Vagina (tissue), 2 donors: ENCODE measurements at regions not wholly inside any gene's neighbourhood (a gene's known extent, or its start where the extent isn't known, plus 50 kb on each side); places are given as distances from the start of the nearest gene placed in this dataset.

Source experiments
- DNase-seq, 2 donors: peaks; one replicate each; pipeline ENCODE4 v3.0.0-alpha.2; 2017; ENCODE audit errors: extremely low spot score in 2 of 2
- H3K27ac ChIP-seq: fragments of 200-600 bp; sonication (generic); one replicate; pipeline ENCODE4 v1.5.1; 2019
- H3K27me3 ChIP-seq: fragments of 200-600 bp; sonication (generic); one replicate; pipeline ENCODE4 v1.5.1; 2019
- H3K36me3 ChIP-seq, 2 donors: fragments of 200-600 bp; sonication (generic); one replicate each; pipeline ENCODE4 v1.5.1; 2017 to 2019
- H3K4me1 ChIP-seq: fragments of 200-600 bp; sonication (generic); one replicate; pipeline ENCODE4 v1.5.1; 2019
- H3K4me3 ChIP-seq, 2 donors: fragments of 200-600 bp; sonication (generic); 1 replicate in 1 of 2; 2 replicates in 1 of 2; pipeline ENCODE4 v1.5.1; 2016 to 2019
- H3K9me3 ChIP-seq: fragments of 200-600 bp; sonication (generic); one replicate; pipeline ENCODE4 v1.5.1; 2019
- POLR2A ChIP-seq, 2 donors: fragments of 450-650 bp; IDR thresholded peaks; one replicate each; pipeline ENCODE4 v1.6.1; 2017; ENCODE audit warnings: antibody characterized with exemption in 2 of 2, mild to moderate bottlenecking in 2 of 2, moderate library complexity in 2 of 2
- POLR2AphosphoS5 ChIP-seq, 2 donors: sonication (generic); formaldehyde crosslinking; IDR thresholded peaks; one replicate each; pipeline ENCODE4 v1.9.0; 2017; ENCODE audit warnings: antibody characterized with exemption in 2 of 2, mild to moderate bottlenecking in 2 of 2, low read depth in 1 of 2; ENCODE audit not compliant: insufficient read depth in 1 of 2
- intact Hi-C: fragments of 100-400 bp; cut with DNase I; formaldehyde crosslinking; loops from one replicate; pipeline ENCODE4 v1.15.1; 2023
- TF ChIP-seq, protein P1 (sequence below), 3 experiments: fragments of 450-650 bp in 2 of 3; fragments of 200-600 bp in 1 of 3; sonication (generic) in 1 of 3; IDR thresholded peaks; one replicate each; pipeline ENCODE4 v1.5.1; 2017 to 2019; ENCODE audit warnings: antibody characterized with exemption in 3 of 3, mild to moderate bottlenecking in 2 of 3, moderate library complexity in 2 of 3

GRCh38 chr3:177578488-177578887 is 381.2 kb upstream of the TBL1XR1 start:
- no peaks in the 10 kb centered on the region for H3K4me1 ChIP-seq
- H3K36me3 ChIP-seq, result no peaks in the 10 kb centered on the region
- DNase-seq, result no peak
- TF ChIP-seq POLR2AphosphoS5 (IDR thresholded peaks at IDR 0.05; ENCODE audit: insufficient read depth in 1 of 2, low read depth in 1 of 2) (no peak), POLR2A (IDR thresholded peaks at IDR 0.05) (no peak)
- TF ChIP-seq, protein P1, sequence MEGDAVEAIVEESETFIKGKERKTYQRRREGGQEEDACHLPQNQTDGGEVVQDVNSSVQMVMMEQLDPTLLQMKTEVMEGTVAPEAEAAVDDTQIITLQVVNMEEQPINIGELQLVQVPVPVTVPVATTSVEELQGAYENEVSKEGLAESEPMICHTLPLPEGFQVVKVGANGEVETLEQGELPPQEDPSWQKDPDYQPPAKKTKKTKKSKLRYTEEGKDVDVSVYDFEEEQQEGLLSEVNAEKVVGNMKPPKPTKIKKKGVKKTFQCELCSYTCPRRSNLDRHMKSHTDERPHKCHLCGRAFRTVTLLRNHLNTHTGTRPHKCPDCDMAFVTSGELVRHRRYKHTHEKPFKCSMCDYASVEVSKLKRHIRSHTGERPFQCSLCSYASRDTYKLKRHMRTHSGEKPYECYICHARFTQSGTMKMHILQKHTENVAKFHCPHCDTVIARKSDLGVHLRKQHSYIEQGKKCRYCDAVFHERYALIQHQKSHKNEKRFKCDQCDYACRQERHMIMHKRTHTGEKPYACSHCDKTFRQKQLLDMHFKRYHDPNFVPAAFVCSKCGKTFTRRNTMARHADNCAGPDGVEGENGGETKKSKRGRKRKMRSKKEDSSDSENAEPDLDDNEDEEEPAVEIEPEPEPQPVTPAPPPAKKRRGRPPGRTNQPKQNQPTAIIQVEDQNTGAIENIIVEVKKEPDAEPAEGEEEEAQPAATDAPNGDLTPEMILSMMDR (IDR thresholded peaks at IDR 0.05), result no peak
- intact Hi-C loops, result loop anchor here (5.0 kb wide), 1 partner anchor 924 kb away; no protein-coding TSS in a partner anchor
- no peaks in the 10 kb centered on the region for H3K27me3 ChIP-seq
- no peak overlapping the region for H3K27ac ChIP-seq
- no peaks in the 10 kb centered on the region for H3K9me3 ChIP-seq
- no peak overlapping the region for H3K4me3 ChIP-seq

GRCh38 chr3:177579419-177579818 is 382.1 kb upstream of the TBL1XR1 start:
- no peaks in the 10 kb centered on the region for H3K9me3 ChIP-seq
- no peak for TF ChIP-seq POLR2AphosphoS5 (IDR thresholded peaks at IDR 0.05; ENCODE audit: insufficient read depth in 1 of 2, low read depth in 1 of 2)
- TF ChIP-seq, protein P1 (IDR thresholded peaks at IDR 0.05), result no peak
- no peak for TF ChIP-seq POLR2A (IDR thresholded peaks at IDR 0.05)
- intact Hi-C loops, result loop anchor here (5.0 kb wide), 1 partner anchor 923 kb away; no protein-coding TSS in a partner anchor
- no peak for DNase-seq
- no peaks in the 10 kb centered on the region for H3K27me3 ChIP-seq
- H3K4me1 ChIP-seq, result no peaks in the 10 kb centered on the region
- no peak overlapping the region for H3K27ac ChIP-seq
- H3K4me3 ChIP-seq, result no peak overlapping the region
- no peaks in the 10 kb centered on the region for H3K36me3 ChIP-seq

GRCh38 chr3:177580437-177580836 is 383.2 kb upstream of the TBL1XR1 start:
- no peaks in the 10 kb centered on the region for H3K4me1 ChIP-seq
- intact Hi-C loops, result no loop called here
- no peaks in the 10 kb centered on the region for H3K36me3 ChIP-seq
- no peaks in the 10 kb centered on the region for H3K9me3 ChIP-seq
- H3K4me3 ChIP-seq, result no peak overlapping the region
- TF ChIP-seq, protein P1 (IDR thresholded peaks at IDR 0.05), result no peak
- TF ChIP-seq POLR2A (IDR thresholded peaks at IDR 0.05) (no peak), POLR2AphosphoS5 (IDR thresholded peaks at IDR 0.05; ENCODE audit: insufficient read depth in 1 of 2, low read depth in 1 of 2) (no peak)
- no peaks in the 10 kb centered on the region for H3K27me3 ChIP-seq
- no peak for DNase-seq
- H3K27ac ChIP-seq, result no peak overlapping the region

- no peaks in the 10 kb centered on the region for H3K27me3 ChIP-seq
- DNase-seq, result no peak
- H3K4me3 ChIP-seq, result no peak overlapping the region
- TF ChIP-seq, protein P1 (IDR thresholded peaks at IDR 0.05), result no peak
- TF ChIP-seq POLR2A (IDR thresholded peaks at IDR 0.05) (no peak), POLR2AphosphoS5 (IDR thresholded peaks at IDR 0.05; ENCODE audit: insufficient read depth in 1 of 2, low read depth in 1 of 2) (no peak)
- no peak overlapping the region for H3K27ac ChIP-seq
- intact Hi-C loops, result no loop called here
- H3K36me3 ChIP-seq, result no peaks in the 10 kb centered on the region
- H3K9me3 ChIP-seq, result no peaks in the 10 kb centered on the region
- H3K4me1 ChIP-seq, result peaks cover 13% of the 10 kb centered on the region
Measured at GRCh38 chr3:177585271-177585670, 388.0 kb upstream of the TBL1XR1 start.

DNA sequence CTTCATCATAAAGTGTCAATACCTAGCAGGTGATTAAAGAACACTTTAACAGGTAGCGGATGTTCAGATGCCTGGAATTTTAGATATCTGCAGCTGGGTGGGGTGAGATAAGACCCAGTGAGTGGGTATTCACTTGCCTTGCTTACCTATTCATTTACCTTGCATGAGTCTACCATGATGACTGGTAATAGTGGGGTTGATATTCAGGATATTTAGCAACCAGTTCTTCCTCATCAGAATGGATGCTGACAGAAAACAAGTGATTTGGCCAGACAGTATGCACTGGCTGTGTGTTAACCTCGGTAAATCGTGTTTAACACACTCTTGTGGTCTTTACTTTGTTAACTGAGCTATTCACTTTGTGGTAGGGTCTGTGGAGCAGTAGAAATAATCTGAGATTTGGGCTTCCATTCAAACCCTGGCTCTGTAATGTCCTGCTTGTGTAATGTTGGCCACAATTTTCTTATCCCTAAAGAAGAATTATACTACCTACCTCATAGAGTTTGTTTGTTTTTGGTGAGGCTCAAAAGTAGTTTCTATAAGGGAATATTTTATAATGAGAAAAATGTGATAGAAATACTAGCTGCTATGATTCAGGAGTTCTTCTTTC is 391.9 kb upstream of the TBL1XR1 start:
- Histone ChIP-seq H3K36me3 (no peaks in the 10 kb centered on the region), H3K4me3 (no peak overlapping the region), H3K27me3 (no peaks in the 10 kb centered on the region), H3K27ac (no peak overlapping the region), H3K4me1 (peaks cover 46% of the 10 kb centered on the region), H3K9me3 (no peaks in the 10 kb centered on the region)
- intact Hi-C loops, result no loop called here
- no peak for DNase-seq
- TF ChIP-seq, protein P1 (IDR thresholded peaks at IDR 0.05), result no peak
- TF ChIP-seq POLR2A (IDR thresholded peaks at IDR 0.05) (no peak), POLR2AphosphoS5 (IDR thresholded peaks at IDR 0.05; ENCODE audit: insufficient read depth in 1 of 2, low read depth in 1 of 2) (no peak)
